Kidney (tissue), 13 donors: ENCODE measurements at regions not wholly inside any gene's neighbourhood (a gene's known extent, or its start where the extent isn't known, plus 50 kb on each side); places are given as distances from the start of the nearest gene placed in this dataset.

Experiments used
- DNase-seq, 5 donors: peaks; one replicate each; pipeline ENCODE4 v3.0.0-alpha.2; 2013 to 2020
- FAIRE-seq: peaks from 2 replicates; lab custom pipeline; 2012; peaks lifted over from hg19 to GRCh38; lab: Jason Lieb, UNC
- H3K27ac ChIP-seq, 2 donors: one replicate each; pipeline ENCODE4 v1.7.0; 2013; ENCODE audit warnings: low read depth in 2 of 2, low read length in 2 of 2, inconsistent platforms in 1 of 2
- H3K27me3 ChIP-seq: one replicate; pipeline ENCODE4 v1.7.1; 2013; ENCODE audit warnings: low read length, inconsistent platforms; ENCODE audit not compliant: control insufficient read depth, insufficient read depth
- H3K36me3 ChIP-seq, 3 donors: one replicate each; pipeline versions ENCODE4 v1.7.0 to v1.7.1; 2013; ENCODE audit warnings: low read length in 3 of 3, control low read depth in 1 of 3, inconsistent platforms in 1 of 3; ENCODE audit not compliant: insufficient read depth in 3 of 3, control insufficient read depth in 2 of 3
- H3K4me1 ChIP-seq, 3 donors: one replicate each; pipeline versions ENCODE4 v1.7.0 to v1.7.1; 2013; ENCODE audit warnings: low read length in 3 of 3, inconsistent platforms in 1 of 3, low read depth in 1 of 3; ENCODE audit not compliant: control insufficient read depth in 2 of 3, insufficient read depth in 2 of 3
- H3K4me3 ChIP-seq, 3 donors: one replicate each; pipeline versions ENCODE4 v1.7.0 to v1.8.1; 2013; ENCODE audit warnings: low read length in 3 of 3, control low read depth in 1 of 3, inconsistent platforms in 1 of 3
- H3K9ac ChIP-seq, 3 donors: one replicate each; pipeline versions ENCODE4 v1.7.0 to v1.7.1; 2013; ENCODE audit warnings: low read length in 3 of 3, control low read depth in 1 of 3, inconsistent platforms in 1 of 3
- H3K9me3 ChIP-seq, 3 donors: one replicate each; pipeline versions ENCODE4 v1.7.0 to v1.7.1; 2013; ENCODE audit warnings: low read length in 3 of 3, control low read depth in 1 of 3, inconsistent platforms in 1 of 3; ENCODE audit not compliant: control insufficient read depth in 2 of 3, insufficient read depth in 1 of 3
- intact Hi-C: fragments of 100-400 bp; cut with DNase I; formaldehyde crosslinking; loops from one replicate; pipeline ENCODE4 v1.11.1; 2022
- TF ChIP-seq, protein P1 (sequence below): IDR thresholded peaks from 3 replicates; pipeline ENCODE4 v1.5.1; 2012; ENCODE audit warnings: mild to moderate bottlenecking, moderate library complexity, borderline replicate concordance; ENCODE audit not compliant: insufficient read depth; ENCODE audit errors: extremely low read depth
- donor health status: control.
- donor health status: control.
- donor health status: control.
- donor health status: control.
- donor health status: control.
- donor health status: DM: yes; HTN: yes; CAD: no.
- donor health status: Normal renal cell carcinoma (clear cell type).

DNA sequence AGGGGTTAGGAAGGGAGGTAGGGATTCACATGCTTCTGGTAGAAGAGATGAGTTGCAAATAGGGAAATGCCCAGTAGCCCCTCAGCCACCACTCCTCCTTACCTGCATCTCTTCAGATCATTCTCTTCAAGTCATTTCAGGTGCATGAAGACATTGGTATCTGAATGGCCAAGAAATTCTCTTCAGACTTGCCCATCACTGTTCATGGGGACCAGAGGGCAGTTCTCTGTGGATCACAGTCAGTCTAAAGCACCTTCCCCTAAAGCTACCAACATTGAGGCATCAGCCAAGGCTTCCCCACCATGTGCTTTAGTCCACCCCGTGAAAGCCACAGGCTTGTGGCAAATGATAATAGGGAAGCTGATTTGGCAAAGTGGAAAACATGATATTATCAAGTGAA is 319.4 kb upstream of the ZNF32 start:
- H3K36me3 ChIP-seq, result no peaks in the 10 kb centered on the region
- no peaks in the 10 kb centered on the region for H3K27me3 ChIP-seq
- FAIRE-seq, result no peak
- peaks cover 3 to 13% (median 10%) of the 10 kb centered on the region in 3 donors for H3K4me1 ChIP-seq
- intact Hi-C loops, result no loop called here
- H3K9me3 ChIP-seq, result no peaks in the 10 kb centered on the region
- H3K27ac ChIP-seq, result no peak overlapping the region
- no peak overlapping the region for H3K9ac ChIP-seq
- no peak overlapping the region for H3K4me3 ChIP-seq
- TF ChIP-seq, protein P1, sequence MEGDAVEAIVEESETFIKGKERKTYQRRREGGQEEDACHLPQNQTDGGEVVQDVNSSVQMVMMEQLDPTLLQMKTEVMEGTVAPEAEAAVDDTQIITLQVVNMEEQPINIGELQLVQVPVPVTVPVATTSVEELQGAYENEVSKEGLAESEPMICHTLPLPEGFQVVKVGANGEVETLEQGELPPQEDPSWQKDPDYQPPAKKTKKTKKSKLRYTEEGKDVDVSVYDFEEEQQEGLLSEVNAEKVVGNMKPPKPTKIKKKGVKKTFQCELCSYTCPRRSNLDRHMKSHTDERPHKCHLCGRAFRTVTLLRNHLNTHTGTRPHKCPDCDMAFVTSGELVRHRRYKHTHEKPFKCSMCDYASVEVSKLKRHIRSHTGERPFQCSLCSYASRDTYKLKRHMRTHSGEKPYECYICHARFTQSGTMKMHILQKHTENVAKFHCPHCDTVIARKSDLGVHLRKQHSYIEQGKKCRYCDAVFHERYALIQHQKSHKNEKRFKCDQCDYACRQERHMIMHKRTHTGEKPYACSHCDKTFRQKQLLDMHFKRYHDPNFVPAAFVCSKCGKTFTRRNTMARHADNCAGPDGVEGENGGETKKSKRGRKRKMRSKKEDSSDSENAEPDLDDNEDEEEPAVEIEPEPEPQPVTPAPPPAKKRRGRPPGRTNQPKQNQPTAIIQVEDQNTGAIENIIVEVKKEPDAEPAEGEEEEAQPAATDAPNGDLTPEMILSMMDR, result no peak
- DNase-seq, result no peak

DNA sequence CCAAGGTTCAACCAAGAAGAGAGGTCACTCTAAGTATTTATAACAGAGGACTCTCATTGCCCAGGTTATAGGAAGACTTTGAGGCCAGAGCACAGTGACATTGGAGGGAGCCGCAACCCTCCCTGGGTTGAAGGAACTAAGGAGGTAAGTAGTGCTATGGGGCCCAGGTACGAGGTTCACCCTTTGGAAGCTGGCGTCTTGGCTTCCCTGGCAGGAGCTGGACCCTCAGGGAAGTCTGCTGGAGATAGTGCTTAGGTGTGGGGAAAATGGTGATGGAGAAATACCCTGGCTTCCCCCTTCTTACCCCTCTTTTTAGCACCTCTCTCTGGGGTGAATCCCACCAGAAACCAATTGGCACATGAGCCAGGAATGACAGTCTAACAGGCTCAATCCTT is 317.9 kb upstream of the ZNF32 start:
- intact Hi-C loops, result no loop called here
- DNase-seq (no peak), FAIRE-seq (no peak)
- Histone ChIP-seq H3K27ac (no peak overlapping the region), H3K9me3 (no peaks in the 10 kb centered on the region), H3K9ac (no peak overlapping the region), H3K4me1 (peaks cover 6 to 21% (median 12%) of the 10 kb centered on the region in 3 donors), H3K4me3 (no peak overlapping the region), H3K27me3 (no peaks in the 10 kb centered on the region), H3K36me3 (no peaks in the 10 kb centered on the region)
- TF ChIP-seq, protein P1, result no peak

DNA sequence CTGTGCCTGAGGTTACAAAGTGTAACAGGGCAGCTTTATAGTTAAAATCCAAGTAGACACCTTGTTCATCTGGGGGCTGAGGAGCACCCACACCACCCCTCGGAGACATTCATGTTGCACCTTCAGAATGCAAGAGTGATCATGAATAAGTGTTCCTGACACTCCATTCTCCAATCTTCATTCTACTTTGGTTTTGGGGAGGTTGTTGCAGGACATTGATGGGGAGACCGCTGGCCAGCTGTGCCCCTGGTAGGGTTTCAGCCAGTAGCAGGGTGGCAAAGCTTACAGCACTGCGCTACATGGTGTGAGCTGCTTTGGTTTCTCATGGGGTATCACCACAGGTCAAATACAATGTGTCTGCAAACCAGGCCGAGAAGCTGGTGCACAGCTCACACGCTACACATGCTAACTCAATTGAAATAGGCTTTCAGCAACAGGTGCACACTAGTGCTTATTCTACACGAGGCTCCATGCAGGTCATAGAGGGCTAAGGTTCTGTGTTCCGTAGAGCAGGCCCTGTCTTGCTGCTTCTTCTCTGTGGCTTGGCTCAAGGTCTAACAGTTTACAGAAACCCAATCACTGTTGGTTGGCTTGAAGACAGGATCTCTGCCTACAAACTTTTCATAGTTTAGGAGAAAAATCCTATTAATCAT is 317.4 kb upstream of the ZNF32 start:
- H3K4me3 ChIP-seq, result no peak overlapping the region
- no peak for FAIRE-seq
- no peak overlapping the region for H3K27ac ChIP-seq

More for the DNA sequence above, 317.4 kb upstream of the ZNF32 start:
- H3K9me3 ChIP-seq, result no peaks in the 10 kb centered on the region
- TF ChIP-seq, protein P1, result no peak
- no peaks in the 10 kb centered on the region for H3K36me3 ChIP-seq
- peaks cover 8 to 22% (median 14%) of the 10 kb centered on the region in 3 donors for H3K4me1 ChIP-seq
- no peaks in the 10 kb centered on the region for H3K27me3 ChIP-seq
- intact Hi-C loops, result no loop called here
- peak in 1 of 5 donors; percentile 9 for DNase-seq
- H3K9ac ChIP-seq, result no peak overlapping the region
